H1 (cell line): ENCODE measurements at regions not wholly inside any gene's neighbourhood (a gene's known extent, or its start where the extent isn't known, plus 50 kb on each side); places are given as distances from the start of the nearest gene placed in this dataset.

Source experiments
- CTCF ChIA-PET: fragments of 300-600 bp; sonication (Branson Sonifier 250); formaldehyde crosslinking; loops from one replicate; lab custom pipeline; 2021; ENCODE audit not compliant: partially characterized antibody; lab: Charles Lee
- POLR2A ChIA-PET: fragments of 300-600 bp; sonication (Branson Sonifier 250); formaldehyde crosslinking; loops from one replicate; lab custom pipeline; 2021; ENCODE audit warnings: inconsistent platforms; ENCODE audit not compliant: partially characterized antibody; lab: Charles Lee
- DNase-seq, 2 experiments: peaks; one replicate each; pipeline versions ENCODE4 v3.0.0 to v3.0.0-alpha.2; 2010 to 2022; ENCODE audit warnings: low spot score in 2 of 2, low read depth in 1 of 2, mixed read lengths in 1 of 2
- FAIRE-seq: peaks from 2 replicates; lab custom pipeline; 2011; peaks lifted over from hg19 to GRCh38; lab: Jason Lieb, UNC
- H2AFZ ChIP-seq: 2 replicates; pipeline ENCODE4 v1.8.1; 2012; ENCODE audit warnings: low read length, inconsistent platforms
- H2AK5ac ChIP-seq: 2 replicates; pipeline ENCODE4 v1.6.1; 2013; ENCODE audit warnings: low read depth, low read length
- H2BK120ac ChIP-seq: replicated peaks from 2 replicates; pipeline ENCODE3; 2013; ENCODE audit warnings: low read depth, low read length, inconsistent platforms
- H2BK12ac ChIP-seq: 2 replicates; pipeline ENCODE4 v1.6.1; 2013; ENCODE audit warnings: low read depth, low read length
- H2BK15ac ChIP-seq: 2 replicates; pipeline ENCODE4 v1.6.1; 2013; ENCODE audit warnings: low read length
- H2BK20ac ChIP-seq: 2 replicates; pipeline ENCODE4 v1.6.1; 2013; ENCODE audit warnings: low read length
- H2BK5ac ChIP-seq: 2 replicates; pipeline ENCODE4 v1.6.1; 2013; ENCODE audit warnings: low read depth, low read length
- H3K14ac ChIP-seq: 2 replicates; pipeline ENCODE4 v1.6.1; 2013; ENCODE audit warnings: inconsistent platforms; ENCODE audit not compliant: insufficient read length
- H3K18ac ChIP-seq: 2 replicates; pipeline ENCODE4 v1.6.1; 2013; ENCODE audit warnings: low read length; ENCODE audit errors: extremely low read depth
- H3K23ac ChIP-seq: 2 replicates; pipeline ENCODE4 v1.6.1; 2013; ENCODE audit warnings: inconsistent platforms; ENCODE audit not compliant: insufficient read length
- H3K23me2 ChIP-seq: 2 replicates; pipeline ENCODE4 v1.6.1; 2013; ENCODE audit warnings: low read depth, low read length
- H3K27ac ChIP-seq: 2 replicates; pipeline ENCODE4 v1.6.1; 2011; ENCODE audit warnings: low read depth, low read length, inconsistent platforms
- H3K27me3 ChIP-seq, 4 experiments: replicated peaks in 1 of 4; 1 replicate in 1 of 4; 2 replicates in 3 of 4; pipeline versions ENCODE4 v1.6.1 to v1.8.1; 2011 to 2013; ENCODE audit warnings: low read length in 3 of 4, mild to moderate bottlenecking in 3 of 4, inconsistent platforms in 2 of 4, mixed read lengths in 2 of 4, moderate library complexity in 1 of 4; ENCODE audit not compliant: control insufficient read depth in 3 of 4, insufficient read depth in 3 of 4; ENCODE audit errors: extremely low read depth in 1 of 4
- H3K36me3 ChIP-seq, 4 experiments: 2 replicates each; pipeline versions ENCODE4 v1.6.1 to v1.8.1; 2011 to 2013; ENCODE audit warnings: mild to moderate bottlenecking in 4 of 4, low read length in 3 of 4, moderate library complexity in 2 of 4, control low read depth in 1 of 4, inconsistent platforms in 1 of 4; ENCODE audit not compliant: insufficient read depth in 4 of 4, control insufficient read depth in 2 of 4
- H3K4ac ChIP-seq: replicated peaks from 2 replicates; pipeline ENCODE3; 2013; ENCODE audit warnings: low read length, low read depth, mixed read lengths, inconsistent platforms; ENCODE audit not compliant: insufficient read length
- H3K4me1 ChIP-seq, 4 experiments: replicated peaks in 1 of 4; 1 replicate in 1 of 4; 2 replicates in 3 of 4; pipeline versions ENCODE4 v1.6.1 to v1.8.1; 2011 to 2013; ENCODE audit warnings: low read length in 3 of 4, inconsistent platforms in 2 of 4, mixed read lengths in 1 of 4; ENCODE audit not compliant: insufficient read depth in 4 of 4, control insufficient read depth in 3 of 4
- H3K4me2 ChIP-seq, 2 experiments: 2 replicates each; pipeline versions ENCODE4 v1.6.1 to v1.8.1; 2011 to 2013; ENCODE audit warnings: low read depth in 2 of 2, low read length in 2 of 2, control low read depth in 1 of 2, inconsistent platforms in 1 of 2, mild to moderate bottlenecking in 1 of 2; ENCODE audit not compliant: insufficient read depth in 1 of 2
- H3K4me3 ChIP-seq, 4 experiments: fragments of 200-600, 300-600 bp in 1 of 4; sonication (generic), shearing (Covaris generic), sonication (Bioruptor Twin) in 1 of 4; 2 replicates each; pipeline versions ENCODE4 v1.5.1 to v1.8.1; 2011 to 2016; ENCODE audit warnings: low read length in 4 of 4, low read depth in 3 of 4, control low read depth in 2 of 4, inconsistent platforms in 2 of 4, mild to moderate bottlenecking in 2 of 4, mixed read lengths in 1 of 4, moderate library complexity in 1 of 4; ENCODE audit not compliant: insufficient read depth in 2 of 4; ENCODE audit errors: extremely low read depth in 1 of 4
- H3K56ac ChIP-seq: replicated peaks from 2 replicates; pipeline ENCODE3; 2013; ENCODE audit warnings: low read depth, mild to moderate bottlenecking, mixed read lengths, low read length, inconsistent platforms; ENCODE audit not compliant: insufficient read length
- H3K79me1 ChIP-seq: 2 replicates; pipeline ENCODE4 v1.6.1; 2013; ENCODE audit warnings: low read depth, low read length, control low read depth
- H3K79me2 ChIP-seq, 2 experiments: 2 replicates each; pipeline versions ENCODE4 v1.6.1 to v1.8.1; 2012 to 2013; ENCODE audit warnings: low read length in 2 of 2, mild to moderate bottlenecking in 2 of 2, inconsistent platforms in 1 of 2; ENCODE audit not compliant: insufficient read depth in 2 of 2, control insufficient read depth in 1 of 2
- H3K9ac ChIP-seq, 4 experiments: replicated peaks in 1 of 4; 1 replicate in 1 of 4; 2 replicates in 3 of 4; pipeline versions ENCODE4 v1.6.1 to v1.8.1; 2011 to 2013; ENCODE audit warnings: low read depth in 3 of 4, low read length in 3 of 4, control low read depth in 2 of 4, mild to moderate bottlenecking in 2 of 4, moderate library complexity in 2 of 4, inconsistent platforms in 1 of 4; ENCODE audit errors: extremely low read depth in 1 of 4
- H3K9me3 ChIP-seq, 2 experiments: 2 replicates each; pipeline versions ENCODE4 v1.6.1 to v1.8.1; 2012 to 2013; ENCODE audit warnings: mild to moderate bottlenecking in 2 of 2, moderate library complexity in 2 of 2, control low read depth in 1 of 2, inconsistent platforms in 1 of 2, low read depth in 1 of 2, low read length in 1 of 2, mixed read lengths in 1 of 2; ENCODE audit not compliant: insufficient read depth in 2 of 2
- H4K20me1 ChIP-seq, 2 experiments: replicated peaks in 1 of 2; 2 replicates each; pipeline versions ENCODE3 to v1.8.1; 2011 to 2013; ENCODE audit warnings: inconsistent platforms in 2 of 2, low read length in 2 of 2, mild to moderate bottlenecking in 1 of 2; ENCODE audit not compliant: insufficient read depth in 2 of 2, control insufficient read depth in 1 of 2
- H4K5ac ChIP-seq: 2 replicates; pipeline ENCODE4 v1.6.1; 2013; ENCODE audit warnings: low read length, low read depth, mixed read lengths, inconsistent platforms; ENCODE audit not compliant: insufficient read length
- H4K8ac ChIP-seq: 2 replicates; pipeline ENCODE4 v1.8.0; 2013; ENCODE audit warnings: mild to moderate bottlenecking, moderate library complexity, low read length, inconsistent platforms; ENCODE audit not compliant: insufficient read depth; ENCODE audit errors: extremely low read depth
- H4K91ac ChIP-seq: replicated peaks from 2 replicates; pipeline ENCODE3; 2013; ENCODE audit warnings: low read length, mixed read lengths, inconsistent platforms; ENCODE audit not compliant: insufficient read length
- ASH2L ChIP-seq: fragments of 200-600, 300-600 bp; sonication (generic); IDR thresholded peaks from one replicate; pipeline ENCODE4 v1.7.1; 2017; ENCODE audit warnings: low read length
- ATF3 ChIP-seq: IDR thresholded peaks from 2 replicates; pipeline ENCODE4 v1.6.1; 2011; ENCODE audit warnings: low read depth, mild to moderate bottlenecking, low read length; ENCODE audit not compliant: insufficient read depth
- CBX8 ChIP-seq: fragments of 300-800, 300-1000 bp; sonication (generic); IDR thresholded peaks from 2 replicates; pipeline ENCODE4 v1.7.1; 2016; ENCODE audit warnings: low read depth, low read length, borderline replicate concordance
- CHD2 ChIP-seq: IDR thresholded peaks from 2 replicates; pipeline ENCODE4 v1.6.1; 2012; ENCODE audit warnings: low read length, improper control_type of control experiment
- CREB1 ChIP-seq: IDR thresholded peaks from 2 replicates; pipeline ENCODE4 v1.6.1; 2012; ENCODE audit warnings: inconsistent platforms
- EP300 ChIP-seq, 2 experiments: IDR thresholded peaks; 1 replicate in 1 of 2; 2 replicates in 1 of 2; pipeline ENCODE4 v1.6.1; 2011 to 2012; ENCODE audit warnings: low read depth in 2 of 2, low read length in 2 of 2, mild to moderate bottlenecking in 2 of 2, borderline replicate concordance in 1 of 2, inconsistent platforms in 1 of 2, moderate library complexity in 1 of 2
- EZH2 ChIP-seq: fragments of 200-600 bp; sonication (generic); IDR thresholded peaks from 2 replicates; pipeline ENCODE4 v1.7.1; 2012; ENCODE audit warnings: low read depth, mild to moderate bottlenecking, moderate library complexity, low read length, inconsistent platforms; ENCODE audit not compliant: severe bottlenecking
- JUND ChIP-seq: IDR thresholded peaks from 2 replicates; pipeline ENCODE4 v1.6.1; 2011; ENCODE audit warnings: mild to moderate bottlenecking, improper control_type of control experiment, low read length
- RFX5 ChIP-seq: IDR thresholded peaks from 2 replicates; pipeline ENCODE4 v1.6.1; 2011; ENCODE audit warnings: low read depth, low read length, improper control_type of control experiment, borderline replicate concordance
- TBP ChIP-seq: IDR thresholded peaks from 2 replicates; pipeline ENCODE4 v1.6.1; 2011; ENCODE audit warnings: low read depth, low read length, improper control_type of control experiment
- WGBS, 2 experiments: shearing (Covaris generic) in 1 of 2; methylation state at CpG; one replicate each; pipeline versions ENCODE4 v1.1.6 to v1.1.7; 2013 to 2015; ENCODE audit warnings: low lambda C conversion rate in 2 of 2, mixed read lengths in 2 of 2, inconsistent platforms in 1 of 2, low coverage in 1 of 2, missing lambda C conversion rate in 1 of 2; ENCODE audit not compliant: insufficient replicate concordance in 2 of 2, insufficient coverage in 1 of 2, insufficient read length in 1 of 2; ENCODE audit errors: extremely low coverage in 1 of 2, missing lambda C conversion rate in 1 of 2; 5-methylcytosine and 5-hydroxymethylcytosine counted together

GRCh38 chr16:11472410-11472809 is 114.3 kb downstream of the LITAF start:
- Histone ChIP-seq H2BK5ac (no peak overlapping the region), H2BK15ac (no peak overlapping the region), H3K23me2 (no peaks in the 10 kb centered on the region), H3K18ac (no peak overlapping the region), H3K9me3 (no peaks in the 10 kb centered on the region), H4K5ac (no peak overlapping the region), H3K4me3 (no peak overlapping the region), H3K9ac (no peak overlapping the region), H3K4ac (no peak overlapping the region), H2BK12ac (no peak overlapping the region), H3K79me1 (no peaks in the 10 kb centered on the region), H2AK5ac (no peak overlapping the region), H4K20me1 (no peaks in the 10 kb centered on the region), H3K36me3 (peaks cover 0 to 9% (median 4%) of the 10 kb centered on the region in 4 experiments; a peak in 2 of 8 replicates), H4K91ac (no peak overlapping the region), H2BK20ac (no peak overlapping the region), H2AFZ (no peak overlapping the region), H3K56ac (no peak overlapping the region), H2BK120ac (no peak overlapping the region), H3K23ac (no peak overlapping the region), H3K14ac (no peak overlapping the region), H3K4me1 (no peaks in the 10 kb centered on the region), H4K8ac (no peak overlapping the region), H3K4me2 (no peak overlapping the region), H3K27ac (no peak overlapping the region), H3K79me2 (no peaks in the 10 kb centered on the region), H3K27me3 (no peaks in the 10 kb centered on the region)
- DNase-seq (no peak), FAIRE-seq (no peak)
- ChIA-PET CTCF (interaction anchor here (0.7 to 4.1 kb wide), 5 partner anchors 11 to 99 kb away, joined by 3 to 11 read pairs (median 3); no protein-coding TSS in a partner anchor), POLR2A (interaction anchor here (0.7 kb wide), 1 partner anchor 47 kb away, joined by 4 read pairs; no protein-coding TSS in a partner anchor)
- WGBS, 2 experiments = 92% methylated on average over 4 of the region's 4 CpGs; no CpG with 5 or more reads in 1 of the 2 experiments
- TF ChIP-seq JUND = no peak
- TF ChIP-seq CREB1 = no peak
- no peak for TF ChIP-seq EP300 (IDR thresholded peaks at IDR 0.05; ENCODE audit: borderline replicate concordance in 1 of 2, low read depth in 2 of 2, low read length in 2 of 2)
- TF ChIP-seq ATF3 = no peak
- TF ChIP-seq TBP = no peak
- TF ChIP-seq CHD2 = no peak
- TF ChIP-seq ASH2L = no peak
- no peak for TF ChIP-seq EZH2
- no peak for TF ChIP-seq CBX8
- TF ChIP-seq RFX5 = no peak
